A673 (cell line): ENCODE measurements at regions not wholly inside any gene's neighbourhood (a gene's known extent, or its start where the extent isn't known, plus 50 kb on each side); places are given as distances from the start of the nearest gene placed in this dataset.
A peak's percentile ranks its signal among the peaks of the same experiment; 100 is the strongest.

Experiments used
- BruUV-seq: library from RNA; stranded (reverse); fragments of 400-500 nt; replicated peaks from 2 replicates; lab custom pipeline; 2021; lab: Mats Ljungman, UMichigan
- CTCF ChIA-PET: fragments of 300-600 bp; sonication (Branson Sonifier 250); formaldehyde crosslinking; loops from one replicate; lab custom pipeline; 2022; ENCODE audit warnings: antibody characterized with exemption; lab: Charles Lee
- POLR2A ChIA-PET: fragments of 300-600 bp; sonication (Branson Sonifier 250); formaldehyde crosslinking; loops from one replicate; lab custom pipeline; 2022; ENCODE audit warnings: antibody characterized with exemption; ENCODE audit not compliant: low non-redundant PET; lab: Charles Lee
- DNase-seq: peaks from one replicate; pipeline ENCODE4 v3.0.0-alpha.2; 2015; ENCODE audit warnings: low spot score
- H3K27ac ChIP-seq: fragments of 200-600 bp; sonication (generic); 2 replicates; pipeline ENCODE4 v1.5.1; 2016; ENCODE audit warnings: mixed run types, low read depth, mild to moderate bottlenecking, mixed read lengths, antibody characterized with exemption, low read length; ENCODE audit not compliant: poor library complexity, severe bottlenecking
- H3K27me3 ChIP-seq: fragments of 200-600 bp; sonication (generic); replicated peaks from 2 replicates; pipeline ENCODE4 v1.6.1; 2017; ENCODE audit warnings: mixed run types, low read depth, mild to moderate bottlenecking, mixed read lengths, antibody characterized with exemption, low read length; ENCODE audit not compliant: insufficient read depth, poor library complexity
- H3K36me3 ChIP-seq: fragments of 200-600 bp; sonication (generic); 2 replicates; pipeline ENCODE4 v1.6.1; 2016; ENCODE audit warnings: mixed run types, mild to moderate bottlenecking, mixed read lengths, antibody characterized with exemption, low read length; ENCODE audit not compliant: insufficient read depth, poor library complexity, severe bottlenecking
- H3K4me1 ChIP-seq: fragments of 200-600 bp; sonication (generic); 2 replicates; pipeline ENCODE4 v1.6.1; 2017; ENCODE audit warnings: mixed run types, mild to moderate bottlenecking, mixed read lengths, antibody characterized with exemption, low read length; ENCODE audit not compliant: insufficient read depth, poor library complexity, severe bottlenecking
- H3K4me3 ChIP-seq: fragments of 200-600 bp; sonication (generic); 2 replicates; pipeline ENCODE4 v1.5.1; 2016; ENCODE audit warnings: low read depth, mixed run types, mild to moderate bottlenecking, mixed read lengths, low read length; ENCODE audit not compliant: poor library complexity, severe bottlenecking
- H3K9me3 ChIP-seq: fragments of 200-600 bp; sonication (generic); 2 replicates; pipeline ENCODE4 v1.6.1; 2016; ENCODE audit warnings: mixed run types, low read depth, mild to moderate bottlenecking, mixed read lengths, antibody characterized with exemption, low read length; ENCODE audit not compliant: poor library complexity, severe bottlenecking
- EZH2 ChIP-seq: fragments of 200-600 bp; sonication (generic); IDR thresholded peaks from 2 replicates; pipeline ENCODE4 v1.6.1; 2017; ENCODE audit warnings: borderline replicate concordance, low read depth, mild to moderate bottlenecking, mixed read lengths, antibody characterized with exemption, low read length; ENCODE audit not compliant: poor library complexity, severe bottlenecking
- intact Hi-C: fragments of 100-400 bp; cut with micrococcal nuclease; formaldehyde crosslinking; loops from one replicate; pipeline ENCODE4 v1.10.0; 2022; ENCODE audit not compliant: unreplicated experiment
- TF ChIP-seq, protein P1 (sequence below): fragments of 300-800, 200-600 bp; sonication (generic); conservative IDR thresholded peaks from 2 replicates; pipeline ENCODE4 v1.5.1; 2017; ENCODE audit warnings: low read depth, mild to moderate bottlenecking, antibody characterized with exemption, low read length, moderate library complexity, mixed read lengths

DNA sequence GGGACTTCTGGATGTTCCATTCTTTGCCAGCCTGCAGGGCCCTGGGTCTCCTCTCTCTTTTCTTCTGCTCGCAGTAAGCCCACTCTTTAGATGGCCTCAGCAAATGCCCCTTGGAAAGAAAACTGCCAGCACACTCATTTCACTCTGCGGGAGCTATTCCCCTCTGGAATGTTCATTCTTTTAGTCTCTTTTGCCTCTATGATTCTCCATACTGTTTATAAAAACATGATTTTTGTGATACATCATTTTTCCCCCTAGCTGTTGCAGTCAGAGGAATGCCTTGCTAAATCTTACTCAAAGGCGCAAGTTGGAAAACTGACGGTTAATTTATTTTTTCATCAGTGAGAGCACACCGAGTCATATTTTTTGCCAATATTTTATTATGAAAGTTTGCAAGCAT is 184.9 kb downstream of the SNX19 start:
- ChIA-PET POLR2A (no interaction called here), CTCF (no interaction called here)
- intact Hi-C loops, result no loop called here

DNA sequence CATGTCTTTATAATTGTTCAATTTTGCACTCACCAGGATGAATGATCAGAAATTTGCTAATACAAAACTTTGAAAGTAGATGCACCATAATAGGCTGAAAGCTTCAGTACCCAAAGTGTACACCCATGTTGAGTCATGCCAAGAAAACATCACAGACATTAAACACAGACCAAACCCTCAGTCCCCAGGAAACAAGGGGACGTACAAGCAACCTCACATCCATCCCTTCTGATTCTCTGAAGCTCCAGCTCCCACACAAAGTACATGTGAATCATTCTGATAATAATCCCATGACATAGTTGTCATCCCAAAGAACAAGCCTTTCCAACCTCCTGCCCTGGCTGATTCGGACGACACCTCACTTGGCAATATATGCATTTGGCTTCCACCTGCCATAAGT is 183.8 kb downstream of the SNX19 start:
- TF ChIP-seq EZH2, result no peak
- TF ChIP-seq, protein P1, sequence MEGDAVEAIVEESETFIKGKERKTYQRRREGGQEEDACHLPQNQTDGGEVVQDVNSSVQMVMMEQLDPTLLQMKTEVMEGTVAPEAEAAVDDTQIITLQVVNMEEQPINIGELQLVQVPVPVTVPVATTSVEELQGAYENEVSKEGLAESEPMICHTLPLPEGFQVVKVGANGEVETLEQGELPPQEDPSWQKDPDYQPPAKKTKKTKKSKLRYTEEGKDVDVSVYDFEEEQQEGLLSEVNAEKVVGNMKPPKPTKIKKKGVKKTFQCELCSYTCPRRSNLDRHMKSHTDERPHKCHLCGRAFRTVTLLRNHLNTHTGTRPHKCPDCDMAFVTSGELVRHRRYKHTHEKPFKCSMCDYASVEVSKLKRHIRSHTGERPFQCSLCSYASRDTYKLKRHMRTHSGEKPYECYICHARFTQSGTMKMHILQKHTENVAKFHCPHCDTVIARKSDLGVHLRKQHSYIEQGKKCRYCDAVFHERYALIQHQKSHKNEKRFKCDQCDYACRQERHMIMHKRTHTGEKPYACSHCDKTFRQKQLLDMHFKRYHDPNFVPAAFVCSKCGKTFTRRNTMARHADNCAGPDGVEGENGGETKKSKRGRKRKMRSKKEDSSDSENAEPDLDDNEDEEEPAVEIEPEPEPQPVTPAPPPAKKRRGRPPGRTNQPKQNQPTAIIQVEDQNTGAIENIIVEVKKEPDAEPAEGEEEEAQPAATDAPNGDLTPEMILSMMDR, result no peak
- ChIA-PET CTCF (no interaction called here), POLR2A (no interaction called here)
- intact Hi-C loops, result no loop called here
- H3K4me3 ChIP-seq, result no peak overlapping the region
- H3K27me3 ChIP-seq, result no peaks in the 10 kb centered on the region
- H3K9me3 ChIP-seq, result peaks cover 13% of the 10 kb centered on the region
- no TSS peak for BruUV-seq
- no peak for DNase-seq
- H3K4me1 ChIP-seq, result peaks cover 3% of the 10 kb centered on the region
- no peaks in the 10 kb centered on the region for H3K36me3 ChIP-seq
- H3K27ac ChIP-seq, result no peak overlapping the region

More for the DNA sequence above, 184.9 kb downstream of the SNX19 start:
- H3K4me1 ChIP-seq, result no peaks in the 10 kb centered on the region
- no peak for DNase-seq
- no peak overlapping the region for H3K27ac ChIP-seq
- no peaks in the 10 kb centered on the region for H3K27me3 ChIP-seq
- no TSS peak for BruUV-seq
- H3K4me3 ChIP-seq, result no peak overlapping the region
- H3K36me3 ChIP-seq, result no peaks in the 10 kb centered on the region
- peaks cover 13% of the 10 kb centered on the region for H3K9me3 ChIP-seq
- TF ChIP-seq, protein P1, result no peak
- no peak for TF ChIP-seq EZH2

DNA sequence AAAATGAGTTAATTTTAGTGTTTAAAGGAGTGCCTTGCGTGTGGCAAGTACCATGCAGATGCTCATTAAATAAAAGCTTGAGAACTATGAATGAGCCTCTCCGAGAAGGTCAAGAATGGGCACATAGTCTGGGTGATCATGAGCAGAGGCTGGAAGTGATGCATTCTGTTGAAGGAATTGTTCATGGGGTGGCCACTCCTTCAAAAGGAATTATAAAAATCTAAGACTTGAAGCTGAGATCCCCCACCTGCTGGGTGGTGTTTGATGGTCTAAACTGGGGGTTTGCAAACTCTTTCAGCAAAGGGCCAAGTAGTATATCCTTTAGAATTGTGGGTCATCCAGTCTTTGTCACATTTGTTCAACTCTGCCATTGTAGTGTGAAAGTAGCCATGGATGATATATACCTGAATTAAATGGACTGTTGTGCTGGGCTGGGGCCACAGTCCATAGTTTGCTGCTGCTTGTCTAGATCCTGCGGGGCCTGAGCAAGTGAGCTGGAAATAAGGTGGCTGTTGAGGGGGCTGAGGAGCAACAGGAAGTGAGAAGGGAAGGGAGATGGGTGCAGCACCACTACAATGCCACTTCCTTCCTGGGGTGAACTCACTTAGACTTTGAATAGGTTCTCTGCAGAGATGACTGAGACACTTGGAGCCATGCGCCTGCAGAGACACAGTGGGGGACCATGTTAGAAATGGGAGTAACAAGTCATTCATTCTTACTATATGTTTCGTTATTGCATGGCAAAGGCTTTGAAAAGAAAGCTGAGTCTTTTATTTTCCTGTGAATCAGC is 179.0 kb downstream of the SNX19 start:
- DNase-seq, result peak; percentile 96
- no TSS peak for BruUV-seq
- Histone ChIP-seq H3K36me3 (no peaks in the 10 kb centered on the region), H3K27ac (peak overlapping the region; percentile 51), H3K4me1 (peaks cover 14% of the 10 kb centered on the region), H3K27me3 (no peaks in the 10 kb centered on the region), H3K4me3 (no peak overlapping the region), H3K9me3 (peaks cover 34% of the 10 kb centered on the region)
- intact Hi-C loops, result loop anchor here (1.0 to 2.0 kb wide), 2 partner anchors 45 to 156 kb away; no protein-coding TSS in a partner anchor
- ChIA-PET CTCF (interaction anchor here (0.6 kb wide), 1 partner anchor 19 kb away, joined by 4 read pairs; no protein-coding TSS in a partner anchor), POLR2A (no interaction called here)
- TF ChIP-seq, protein P1, result no peak
- no peak for TF ChIP-seq EZH2
